Esophagus mucosa (tissue), 1 donor: ENCODE measurements at regions not wholly inside any gene's neighbourhood (a gene's known extent, or its start where the extent isn't known, plus 50 kb on each side); places are given as distances from the start of the nearest gene placed in this dataset.
"Not testable (repeated sequence)": the region's sequence is repeated elsewhere in the genome, so short reads cannot be mapped to it uniquely, and the experiment has no call there.

Experiments
- ATAC-seq: fragments of 200-7000 bp; cut with Tn5 transposase; one replicate; pipeline ENCODE4 v1.9.1; 2020
- donor health status: DM: yes; HTN: yes; CAD: no.

- ATAC-seq = no peak
Observed at GRCh38 chrX:65451663-65452062, 82.9 kb downstream of the LAS1L start.

GRCh38 chrX:65420154-65420553 lies 114.4 kb downstream of the LAS1L start:
- ATAC-seq = no peak

DNA sequence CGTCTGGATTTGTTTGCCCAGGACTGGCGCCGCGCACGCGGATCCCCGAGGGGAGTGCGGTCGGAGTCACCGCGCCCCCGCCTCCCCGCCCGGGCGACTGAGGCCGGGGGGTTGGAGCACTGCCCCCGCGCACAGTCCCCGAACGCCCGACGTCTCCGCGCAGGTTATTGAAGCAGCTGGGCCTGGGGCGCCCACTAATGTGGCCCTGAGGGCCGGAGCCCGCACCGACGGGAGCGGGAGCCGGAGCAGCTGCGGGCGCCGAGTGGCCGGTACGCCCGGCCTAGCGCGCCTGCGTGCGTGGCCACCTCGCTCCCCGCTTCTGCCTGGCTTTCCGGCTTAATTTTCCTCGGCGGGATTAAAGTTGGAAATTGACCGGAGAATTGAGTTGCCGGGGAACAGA lies 126.9 kb downstream of the LAS1L start:
- ATAC-seq = not testable (repeated sequence)

- ATAC-seq = peak; percentile 18
Observed at GRCh38 chrX:65407157-65407626, 127.4 kb downstream of the LAS1L start.

DNA sequence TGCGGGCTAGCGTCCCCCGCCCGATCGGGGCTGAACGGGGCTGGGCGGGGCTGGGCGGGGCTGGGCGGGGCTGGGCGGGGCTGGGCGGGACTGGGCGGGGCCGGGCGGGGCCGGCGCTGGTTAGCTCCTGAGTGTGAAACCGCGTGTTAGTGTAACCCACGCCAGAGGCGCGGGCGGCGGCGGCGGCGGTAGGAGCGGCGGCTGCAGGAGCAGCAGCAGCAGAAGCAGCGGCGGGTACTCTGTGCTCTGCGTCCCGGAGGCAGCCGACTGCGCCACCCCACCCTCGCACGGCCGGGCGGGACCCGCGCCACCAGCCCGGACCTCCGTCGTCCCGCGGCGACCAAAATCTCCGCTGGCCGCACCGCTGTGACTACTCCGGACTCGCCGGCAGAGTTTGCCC lies 128.1 kb downstream of the LAS1L start:
- peak; percentile 23 for ATAC-seq

DNA sequence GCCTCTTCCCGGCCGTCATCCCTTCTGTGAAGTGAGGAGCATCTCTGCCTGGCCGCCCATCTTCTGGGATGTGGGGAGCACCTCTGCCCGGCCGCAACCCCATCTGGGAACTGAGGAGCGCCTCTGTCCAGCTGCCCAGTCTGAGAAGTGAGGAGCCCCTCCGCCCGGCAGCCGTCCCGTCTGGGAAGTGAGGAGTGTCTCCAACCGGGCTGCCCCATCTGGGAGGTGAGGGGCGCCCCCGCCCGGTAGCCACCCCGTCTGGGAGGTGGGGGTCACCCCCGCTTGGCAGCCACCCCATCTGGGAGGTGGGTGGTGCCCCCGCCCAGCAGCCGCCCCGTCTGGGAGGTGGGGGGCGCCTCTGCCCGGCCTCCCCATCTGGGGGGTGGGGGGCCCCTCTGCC lies 142.3 kb downstream of the LAS1L start:
- no peak for ATAC-seq

DNA sequence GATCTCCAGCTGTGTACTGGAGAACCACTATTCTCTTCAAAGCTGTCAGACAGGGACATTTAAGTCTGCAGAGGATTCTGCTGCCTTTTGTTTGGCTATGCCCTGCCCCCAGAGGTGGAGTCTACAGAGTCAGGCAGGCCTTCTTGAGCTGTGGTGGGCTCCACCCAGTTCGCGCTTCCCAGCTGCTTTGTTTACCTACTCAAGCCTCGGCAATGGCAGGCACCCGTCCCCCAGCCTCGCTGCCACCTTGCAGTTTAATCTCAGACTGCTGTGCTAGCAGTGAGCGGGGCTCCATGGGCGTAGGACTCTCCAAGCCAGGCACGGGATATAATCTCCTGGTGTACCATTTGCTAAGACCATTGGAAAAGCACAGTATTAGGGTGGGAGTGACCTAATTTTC lies 145.5 kb downstream of the LAS1L start:
- not testable (repeated sequence) for ATAC-seq
